ENCODE measurements at regions not wholly inside any gene's neighbourhood (a gene's known extent, or its start where the extent isn't known, plus 50 kb on each side); places are given as distances from the start of the nearest gene placed in this dataset.

- TF ChIP-seq ZBTB49 (CRISPR knock-in tag; IDR thresholded peaks at IDR 0.05; ENCODE audit: borderline replicate concordance) = no peak
Measured at GRCh38 chrX:45745479-45745878, 544.8 kb upstream of the DIPK2B start (continued).

DNA sequence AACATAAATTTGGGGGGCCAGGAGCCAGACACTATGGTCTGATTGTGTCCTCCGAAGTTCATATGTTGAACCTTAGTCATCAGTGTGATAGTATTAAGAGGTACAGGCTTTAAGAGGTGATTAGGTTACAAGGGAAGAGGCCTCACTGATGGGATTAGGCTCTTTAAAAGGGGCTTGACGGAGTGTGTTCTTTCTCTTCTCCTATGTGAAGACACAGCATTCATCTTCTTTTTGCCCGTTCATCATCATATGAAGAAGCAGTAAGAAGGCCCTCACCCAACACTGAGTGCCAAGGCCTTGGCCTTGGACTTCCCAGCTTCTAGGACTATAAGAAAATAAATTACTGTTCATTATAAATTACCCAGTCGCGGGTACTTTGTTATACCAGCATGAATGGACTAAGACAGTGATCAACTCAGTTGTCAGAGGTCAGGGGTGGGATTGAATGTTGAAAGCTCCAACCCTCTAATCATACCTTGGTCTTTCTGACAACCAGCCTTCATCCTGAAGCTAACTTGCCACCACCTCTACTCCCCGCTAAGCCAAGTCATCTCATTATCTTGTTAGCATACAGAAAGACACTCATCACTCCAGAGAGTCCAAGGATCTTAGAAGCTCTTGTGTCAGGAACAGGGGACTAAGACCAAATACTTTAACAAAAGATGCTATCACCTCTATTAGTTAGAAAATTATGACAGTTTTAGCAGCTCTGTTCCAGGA lies 543.4 kb upstream of the DIPK2B start:
- Histone ChIP-seq H3K4me1 (replicated peaks in 1 of 2; ENCODE audit: control insufficient read depth in 2 of 2, insufficient read depth in 2 of 2, low read length in 2 of 2) (no peaks in the 10 kb centered on the region), H3K4me3 (no peak overlapping the region), H3K27me3 (ENCODE audit: control insufficient read depth in 2 of 2, insufficient read depth in 2 of 2, low read length in 2 of 2) (no peaks in the 10 kb centered on the region), H3K9me1 (ENCODE audit: control insufficient read depth, insufficient read depth, low read length) (no peaks in the 10 kb centered on the region), H4K20me1 (replicated peaks; ENCODE audit: control insufficient read depth, insufficient read depth, low read length) (no peaks in the 10 kb centered on the region), H3K9me3 (replicated peaks; ENCODE audit: control insufficient read depth, insufficient read depth, low read depth, low read length) (no peaks in the 10 kb centered on the region), H3K9ac (ENCODE audit: insufficient read depth in 1 of 2, low read depth in 2 of 2, low read length in 2 of 2) (no peak overlapping the region), H3K36me3 (ENCODE audit: control insufficient read depth, insufficient read depth, low read length) (peaks cover 4% of the 10 kb centered on the region; the same call in 1 of the 3 replicates), H3K79me2 (ENCODE audit: control insufficient read depth, insufficient read depth, low read length) (no peaks in the 10 kb centered on the region), H3K4me2 (ENCODE audit: insufficient read depth, low read length) (no peak overlapping the region), H3K27ac (ENCODE audit: extremely low read depth, low read depth, low read length) (no peak overlapping the region), H2AFZ (ENCODE audit: low read depth, low read length) (no peak overlapping the region)
- intact Hi-C loops (cut with micrococcal nuclease) = no loop called here
- POLR2A ChIA-PET = no interaction called here
- in situ Hi-C loops (cut with MboI) = no loop called here
- DNase-seq (ENCODE audit: extremely low read depth in 1 of 4, low spot score in 3 of 4) (no peak), FAIRE-seq (no peak), ATAC-seq (no peak)
- 20% methylated on average over 6 of the region's 6 CpGs for WGBS (ENCODE audit: insufficient coverage, low coverage, missing lambda C conversion rate)
- no TSS peak for BruUV-seq (replicated peaks)
- CTCF ChIA-PET (ENCODE audit: low intra/inter-chr PET ratio) = interaction anchor here (0.7 kb wide), 1 partner anchor 1790 kb away, joined by 3 read pairs; no protein-coding TSS in a partner anchor
- TF ChIP-seq ZBTB9 (CRISPR knock-in tag; IDR thresholded peaks at IDR 0.05) (no peak), ZNF24 (IDR thresholded peaks at IDR 0.05) (no peak), NR2C2 (CRISPR knock-in tag; IDR thresholded peaks at IDR 0.05) (no peak), NR2C2 (tag; IDR thresholded peaks at IDR 0.05) (no peak), NFXL1 (CRISPR knock-in tag; IDR thresholded peaks at IDR 0.05) (no peak), ARID3B (CRISPR knock-in tag; IDR thresholded peaks at IDR 0.05; ENCODE audit: borderline replicate concordance) (no peak), HNRNPUL1 (IDR thresholded peaks at IDR 0.05; ENCODE audit: low read length) (no peak), FOXK2 (conservative IDR thresholded peaks at IDR 0.05 in 1 of 2, IDR thresholded peaks at IDR 0.05 in 1 of 2; ENCODE audit: low read depth in 2 of 2) (no peak), DEAF1 (CRISPR knock-in tag; IDR thresholded peaks at IDR 0.05) (no peak), ZNF3 (CRISPR knock-in tag; IDR thresholded peaks at IDR 0.05) (no peak)
